BE2C (cell line): ENCODE measurements at regions not wholly inside any gene's neighbourhood (a gene's known extent, or its start where the extent isn't known, plus 50 kb on each side); places are given as distances from the start of the nearest gene placed in this dataset.

Experiments
- DNase-seq: peaks from one replicate; pipeline ENCODE4 v3.0.0-alpha.2; 2020
- H3K27me3 ChIP-seq: fragments of 250-450 bp; sonication (Bioruptor Pico); 2 replicates; pipeline ENCODE4 v1.5.1; 2020; ENCODE audit warnings: mild to moderate bottlenecking
- H3K36me3 ChIP-seq: fragments of 250-450 bp; sonication (Bioruptor Pico); 2 replicates; pipeline ENCODE4 v1.5.1; 2020; ENCODE audit warnings: mild to moderate bottlenecking
- H3K4me1 ChIP-seq: fragments of 250-450 bp; sonication (Bioruptor Pico); 2 replicates; pipeline ENCODE4 v1.5.1; 2020
- H3K4me3 ChIP-seq: 2 replicates; pipeline ENCODE4 v1.5.1; 2011; ENCODE audit warnings: low read depth, low read length
- H3K9me3 ChIP-seq: fragments of 250-450 bp; sonication (Bioruptor Pico); 2 replicates; pipeline ENCODE4 v1.5.1; 2020
- CTCF ChIP-seq: IDR thresholded peaks from 2 replicates; pipeline ENCODE4 v1.5.1; 2012; ENCODE audit warnings: mild to moderate bottlenecking, low read depth, low read length

- Histone ChIP-seq H3K36me3 (no peaks in the 10 kb centered on the region), H3K9me3 (no peaks in the 10 kb centered on the region), H3K4me1 (peaks cover 8% of the 10 kb centered on the region; the same call in 1 of the 2 replicates), H3K27me3 (no peaks in the 10 kb centered on the region), H3K4me3 (no peak overlapping the region)
- no peak for DNase-seq
- no peak for TF ChIP-seq CTCF
These were observed 301.7 kb upstream of the ATP11B start for GRCh38 chr3:182491577-182491976.

DNA sequence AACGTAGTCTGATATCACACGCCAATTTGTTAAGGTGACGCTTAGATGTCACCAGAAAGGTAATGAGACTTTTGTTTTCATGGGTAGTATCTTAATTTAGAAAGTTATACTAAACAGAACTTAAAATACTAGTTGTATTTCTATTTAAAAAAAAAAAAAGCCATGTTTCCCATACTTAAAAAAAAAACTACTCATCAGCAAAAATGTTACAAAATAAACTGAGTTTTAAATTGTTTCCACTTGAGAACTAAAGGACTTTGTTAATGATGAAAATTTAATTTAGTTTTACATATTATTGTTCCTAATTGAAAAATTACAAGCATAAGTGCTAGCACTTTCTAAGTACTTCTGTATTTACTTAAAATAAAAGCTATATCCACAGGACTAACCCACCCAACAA lies 300.8 kb upstream of the ATP11B start:
- no peaks in the 10 kb centered on the region for H3K9me3 ChIP-seq
- no peak for DNase-seq
- H3K36me3 ChIP-seq = no peaks in the 10 kb centered on the region
- peaks cover 8% of the 10 kb centered on the region; the same call in 1 of the 2 replicates for H3K4me1 ChIP-seq
- no peaks in the 10 kb centered on the region for H3K27me3 ChIP-seq
- TF ChIP-seq CTCF = no peak
- no peak overlapping the region for H3K4me3 ChIP-seq

- TF ChIP-seq CTCF = no peak
- Histone ChIP-seq H3K27me3 (peaks cover 7% of the 10 kb centered on the region), H3K4me1 (no peaks in the 10 kb centered on the region), H3K9me3 (no peaks in the 10 kb centered on the region), H3K36me3 (no peaks in the 10 kb centered on the region), H3K4me3 (no peak overlapping the region)
- no peak for DNase-seq
These were observed 293.0 kb upstream of the ATP11B start for GRCh38 chr3:182500289-182500688.

GRCh38 chr3:182501856-182502255 lies 291.4 kb upstream of the ATP11B start:
- Histone ChIP-seq H3K27me3 (peaks cover 11% of the 10 kb centered on the region), H3K4me1 (no peaks in the 10 kb centered on the region), H3K9me3 (no peaks in the 10 kb centered on the region), H3K4me3 (no peak overlapping the region), H3K36me3 (no peaks in the 10 kb centered on the region)
- no peak for TF ChIP-seq CTCF
- no peak for DNase-seq

DNA sequence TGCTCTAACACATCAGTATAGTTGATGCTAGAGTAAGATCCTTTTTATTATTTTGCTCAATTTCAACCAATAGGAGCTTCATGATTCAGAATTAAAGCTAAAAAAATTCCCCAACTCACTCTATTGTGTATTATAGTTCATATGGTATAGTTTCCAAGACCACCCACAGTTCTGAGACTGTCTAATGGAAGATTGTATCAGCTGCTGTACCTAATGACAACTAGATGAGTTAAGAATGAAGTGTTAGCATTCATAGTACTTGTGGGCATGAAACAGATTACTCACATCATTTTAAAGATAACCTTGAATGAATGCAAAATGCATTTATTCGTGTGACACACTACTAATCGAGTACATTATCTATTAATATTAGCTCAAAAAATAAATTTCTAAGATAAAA lies 289.9 kb upstream of the ATP11B start:
- no peaks in the 10 kb centered on the region for H3K9me3 ChIP-seq

More for the DNA sequence above, 289.9 kb upstream of the ATP11B start:
- H3K4me1 ChIP-seq = no peaks in the 10 kb centered on the region
- DNase-seq = no peak
- no peaks in the 10 kb centered on the region for H3K36me3 ChIP-seq
- TF ChIP-seq CTCF = no peak
- no peak overlapping the region for H3K4me3 ChIP-seq
- peaks cover 11% of the 10 kb centered on the region for H3K27me3 ChIP-seq
